ENCODE measurements at regions not wholly inside any gene's neighbourhood (a gene's known extent, or its start where the extent isn't known, plus 50 kb on each side); places are given as distances from the start of the nearest gene placed in this dataset.

DNA sequence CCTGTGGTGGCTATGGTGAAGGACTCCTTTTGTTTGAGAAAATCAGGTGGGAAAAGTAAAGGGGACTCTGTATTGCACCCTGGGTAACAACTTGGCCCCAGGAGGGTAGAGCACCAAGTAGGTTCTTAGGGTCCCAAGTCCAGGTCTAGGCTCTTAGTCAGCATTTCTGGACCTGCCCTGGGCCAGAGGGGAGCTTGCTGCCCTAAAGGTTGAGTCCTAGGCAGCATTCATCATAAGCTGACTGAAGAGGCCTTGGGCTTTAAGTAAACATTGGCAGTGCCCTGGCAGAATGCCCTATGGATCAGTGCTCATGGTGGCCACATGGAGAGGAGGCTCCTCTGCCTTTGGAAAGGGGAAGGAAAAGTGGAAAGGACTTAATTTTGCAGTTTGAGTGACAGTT, 268.5 kb upstream of the CTNNB1 start:
- H3K36me3 ChIP-seq (ENCODE audit: control insufficient read depth, insufficient read depth, low read length), result no peaks in the 10 kb centered on the region
- H3K79me2 ChIP-seq (ENCODE audit: control insufficient read depth, insufficient read depth, low read length), result no peaks in the 10 kb centered on the region
- no peak for DNase-seq (ENCODE audit: extremely low read depth in 1 of 4, low spot score in 3 of 4)
- intact Hi-C loops (cut with micrococcal nuclease), result no loop called here
- no peak overlapping the region for H2AFZ ChIP-seq (ENCODE audit: low read depth, low read length)
- no peaks in the 10 kb centered on the region for H3K9me1 ChIP-seq (ENCODE audit: control insufficient read depth, insufficient read depth, low read length)
- in situ Hi-C loops (cut with MboI), result no loop called here
- H3K27ac ChIP-seq (ENCODE audit: extremely low read depth, low read depth, low read length), result no peak overlapping the region
- no peaks in the 10 kb centered on the region for H3K4me1 ChIP-seq (replicated peaks in 1 of 2; ENCODE audit: control insufficient read depth in 2 of 2, insufficient read depth in 2 of 2, low read length in 2 of 2)
- no peak overlapping the region for H3K4me3 ChIP-seq
- no peaks in the 10 kb centered on the region for H3K27me3 ChIP-seq (ENCODE audit: control insufficient read depth in 2 of 2, insufficient read depth in 2 of 2, low read length in 2 of 2)
- H3K4me2 ChIP-seq (ENCODE audit: insufficient read depth, low read length), result no peak overlapping the region
- no peak for FAIRE-seq
- H4K20me1 ChIP-seq (replicated peaks; ENCODE audit: control insufficient read depth, insufficient read depth, low read length), result no peaks in the 10 kb centered on the region
- no TSS peak for BruUV-seq (replicated peaks)
- H3K9me3 ChIP-seq (replicated peaks; ENCODE audit: control insufficient read depth, insufficient read depth, low read depth, low read length), result no peaks in the 10 kb centered on the region
- TF ChIP-seq ZBTB8A (IDR thresholded peaks at IDR 0.05; ENCODE audit: partially characterized antibody) (no peak), MXI1 (IDR thresholded peaks at IDR 0.05; ENCODE audit: low read depth, low read length) (no peak), CREB1 (IDR thresholded peaks at IDR 0.05) (no peak), CREB1 (CRISPR knock-in tag; IDR thresholded peaks at IDR 0.05) (no peak), FOXJ3 (CRISPR knock-in tag; IDR thresholded peaks at IDR 0.05) (no peak)
- TF ChIP-seq, protein P1, sequence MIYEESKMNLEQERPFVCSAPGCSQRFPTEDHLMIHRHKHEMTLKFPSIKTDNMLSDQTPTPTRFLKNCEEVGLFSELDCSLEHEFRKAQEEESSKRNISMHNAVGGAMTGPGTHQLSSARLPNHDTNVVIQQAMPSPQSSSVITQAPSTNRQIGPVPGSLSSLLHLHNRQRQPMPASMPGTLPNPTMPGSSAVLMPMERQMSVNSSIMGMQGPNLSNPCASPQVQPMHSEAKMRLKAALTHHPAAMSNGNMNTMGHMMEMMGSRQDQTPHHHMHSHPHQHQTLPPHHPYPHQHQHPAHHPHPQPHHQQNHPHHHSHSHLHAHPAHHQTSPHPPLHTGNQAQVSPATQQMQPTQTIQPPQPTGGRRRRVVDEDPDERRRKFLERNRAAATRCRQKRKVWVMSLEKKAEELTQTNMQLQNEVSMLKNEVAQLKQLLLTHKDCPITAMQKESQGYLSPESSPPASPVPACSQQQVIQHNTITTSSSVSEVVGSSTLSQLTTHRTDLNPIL (CRISPR knock-in tag; IDR thresholded peaks at IDR 0.05), result no peak
- TF ChIP-seq, protein P2, sequence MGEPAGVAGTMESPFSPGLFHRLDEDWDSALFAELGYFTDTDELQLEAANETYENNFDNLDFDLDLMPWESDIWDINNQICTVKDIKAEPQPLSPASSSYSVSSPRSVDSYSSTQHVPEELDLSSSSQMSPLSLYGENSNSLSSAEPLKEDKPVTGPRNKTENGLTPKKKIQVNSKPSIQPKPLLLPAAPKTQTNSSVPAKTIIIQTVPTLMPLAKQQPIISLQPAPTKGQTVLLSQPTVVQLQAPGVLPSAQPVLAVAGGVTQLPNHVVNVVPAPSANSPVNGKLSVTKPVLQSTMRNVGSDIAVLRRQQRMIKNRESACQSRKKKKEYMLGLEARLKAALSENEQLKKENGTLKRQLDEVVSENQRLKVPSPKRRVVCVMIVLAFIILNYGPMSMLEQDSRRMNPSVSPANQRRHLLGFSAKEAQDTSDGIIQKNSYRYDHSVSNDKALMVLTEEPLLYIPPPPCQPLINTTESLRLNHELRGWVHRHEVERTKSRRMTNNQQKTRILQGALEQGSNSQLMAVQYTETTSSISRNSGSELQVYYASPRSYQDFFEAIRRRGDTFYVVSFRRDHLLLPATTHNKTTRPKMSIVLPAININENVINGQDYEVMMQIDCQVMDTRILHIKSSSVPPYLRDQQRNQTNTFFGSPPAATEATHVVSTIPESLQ (CRISPR knock-in tag; IDR thresholded peaks at IDR 0.05), result no peak
- TF ChIP-seq, protein P3, sequence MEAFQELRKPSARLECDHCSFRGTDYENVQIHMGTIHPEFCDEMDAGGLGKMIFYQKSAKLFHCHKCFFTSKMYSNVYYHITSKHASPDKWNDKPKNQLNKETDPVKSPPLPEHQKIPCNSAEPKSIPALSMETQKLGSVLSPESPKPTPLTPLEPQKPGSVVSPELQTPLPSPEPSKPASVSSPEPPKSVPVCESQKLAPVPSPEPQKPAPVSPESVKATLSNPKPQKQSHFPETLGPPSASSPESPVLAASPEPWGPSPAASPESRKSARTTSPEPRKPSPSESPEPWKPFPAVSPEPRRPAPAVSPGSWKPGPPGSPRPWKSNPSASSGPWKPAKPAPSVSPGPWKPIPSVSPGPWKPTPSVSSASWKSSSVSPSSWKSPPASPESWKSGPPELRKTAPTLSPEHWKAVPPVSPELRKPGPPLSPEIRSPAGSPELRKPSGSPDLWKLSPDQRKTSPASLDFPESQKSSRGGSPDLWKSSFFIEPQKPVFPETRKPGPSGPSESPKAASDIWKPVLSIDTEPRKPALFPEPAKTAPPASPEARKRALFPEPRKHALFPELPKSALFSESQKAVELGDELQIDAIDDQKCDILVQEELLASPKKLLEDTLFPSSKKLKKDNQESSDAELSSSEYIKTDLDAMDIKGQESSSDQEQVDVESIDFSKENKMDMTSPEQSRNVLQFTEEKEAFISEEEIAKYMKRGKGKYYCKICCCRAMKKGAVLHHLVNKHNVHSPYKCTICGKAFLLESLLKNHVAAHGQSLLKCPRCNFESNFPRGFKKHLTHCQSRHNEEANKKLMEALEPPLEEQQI (IDR thresholded peaks at IDR 0.05), result no peak
- TF ChIP-seq, protein P4, sequence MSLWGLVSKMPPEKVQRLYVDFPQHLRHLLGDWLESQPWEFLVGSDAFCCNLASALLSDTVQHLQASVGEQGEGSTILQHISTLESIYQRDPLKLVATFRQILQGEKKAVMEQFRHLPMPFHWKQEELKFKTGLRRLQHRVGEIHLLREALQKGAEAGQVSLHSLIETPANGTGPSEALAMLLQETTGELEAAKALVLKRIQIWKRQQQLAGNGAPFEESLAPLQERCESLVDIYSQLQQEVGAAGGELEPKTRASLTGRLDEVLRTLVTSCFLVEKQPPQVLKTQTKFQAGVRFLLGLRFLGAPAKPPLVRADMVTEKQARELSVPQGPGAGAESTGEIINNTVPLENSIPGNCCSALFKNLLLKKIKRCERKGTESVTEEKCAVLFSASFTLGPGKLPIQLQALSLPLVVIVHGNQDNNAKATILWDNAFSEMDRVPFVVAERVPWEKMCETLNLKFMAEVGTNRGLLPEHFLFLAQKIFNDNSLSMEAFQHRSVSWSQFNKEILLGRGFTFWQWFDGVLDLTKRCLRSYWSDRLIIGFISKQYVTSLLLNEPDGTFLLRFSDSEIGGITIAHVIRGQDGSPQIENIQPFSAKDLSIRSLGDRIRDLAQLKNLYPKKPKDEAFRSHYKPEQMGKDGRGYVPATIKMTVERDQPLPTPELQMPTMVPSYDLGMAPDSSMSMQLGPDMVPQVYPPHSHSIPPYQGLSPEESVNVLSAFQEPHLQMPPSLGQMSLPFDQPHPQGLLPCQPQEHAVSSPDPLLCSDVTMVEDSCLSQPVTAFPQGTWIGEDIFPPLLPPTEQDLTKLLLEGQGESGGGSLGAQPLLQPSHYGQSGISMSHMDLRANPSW (CRISPR knock-in tag; IDR thresholded peaks at IDR 0.05), result no peak
- TF ChIP-seq, protein P5, sequence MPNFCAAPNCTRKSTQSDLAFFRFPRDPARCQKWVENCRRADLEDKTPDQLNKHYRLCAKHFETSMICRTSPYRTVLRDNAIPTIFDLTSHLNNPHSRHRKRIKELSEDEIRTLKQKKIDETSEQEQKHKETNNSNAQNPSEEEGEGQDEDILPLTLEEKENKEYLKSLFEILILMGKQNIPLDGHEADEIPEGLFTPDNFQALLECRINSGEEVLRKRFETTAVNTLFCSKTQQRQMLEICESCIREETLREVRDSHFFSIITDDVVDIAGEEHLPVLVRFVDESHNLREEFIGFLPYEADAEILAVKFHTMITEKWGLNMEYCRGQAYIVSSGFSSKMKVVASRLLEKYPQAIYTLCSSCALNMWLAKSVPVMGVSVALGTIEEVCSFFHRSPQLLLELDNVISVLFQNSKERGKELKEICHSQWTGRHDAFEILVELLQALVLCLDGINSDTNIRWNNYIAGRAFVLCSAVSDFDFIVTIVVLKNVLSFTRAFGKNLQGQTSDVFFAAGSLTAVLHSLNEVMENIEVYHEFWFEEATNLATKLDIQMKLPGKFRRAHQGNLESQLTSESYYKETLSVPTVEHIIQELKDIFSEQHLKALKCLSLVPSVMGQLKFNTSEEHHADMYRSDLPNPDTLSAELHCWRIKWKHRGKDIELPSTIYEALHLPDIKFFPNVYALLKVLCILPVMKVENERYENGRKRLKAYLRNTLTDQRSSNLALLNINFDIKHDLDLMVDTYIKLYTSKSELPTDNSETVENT (CRISPR knock-in tag; IDR thresholded peaks at IDR 0.05), result no peak
- CTCF ChIA-PET (ENCODE audit: low intra/inter-chr PET ratio), result no interaction called here
- no peak for ATAC-seq
- POLR2A ChIA-PET, result no interaction called here
- H3K9ac ChIP-seq (ENCODE audit: insufficient read depth in 1 of 2, low read depth in 2 of 2, low read length in 2 of 2), result no peak overlapping the region
